Liver (tissue), 8 donors: ENCODE measurements at regions not wholly inside any gene's neighbourhood (a gene's known extent, or its start where the extent isn't known, plus 50 kb on each side); places are given as distances from the start of the nearest gene placed in this dataset.

Experiments used
- DNase-seq: peaks from one replicate; pipeline ENCODE4 v3.0.0-alpha.2; 2017; ENCODE audit warnings: low spot score
- H3K27ac ChIP-seq, 2 donors: one replicate each; pipeline ENCODE4 v1.7.0; 2013; ENCODE audit warnings: inconsistent platforms in 2 of 2, low read length in 2 of 2, control low read depth in 1 of 2, low read depth in 1 of 2, mild to moderate bottlenecking in 1 of 2
- H3K27me3 ChIP-seq, 4 donors: one replicate each; pipeline versions ENCODE4 v1.6.1 to v1.7.0; 2013; ENCODE audit warnings: low read length in 3 of 4, inconsistent platforms in 1 of 4, mild to moderate bottlenecking in 1 of 4, moderate library complexity in 1 of 4; ENCODE audit not compliant: control insufficient read depth in 4 of 4, insufficient read depth in 4 of 4
- H3K36me3 ChIP-seq, 4 donors: one replicate each; pipeline versions ENCODE4 v1.6.1 to v1.7.0; 2013; ENCODE audit warnings: low read length in 3 of 4, mild to moderate bottlenecking in 3 of 4, low read depth in 1 of 4, moderate library complexity in 1 of 4; ENCODE audit not compliant: control insufficient read depth in 4 of 4, insufficient read depth in 3 of 4
- H3K4me1 ChIP-seq, 4 donors: one replicate each; pipeline versions ENCODE4 v1.6.1 to v1.7.0; 2013; ENCODE audit warnings: low read length in 3 of 4, mild to moderate bottlenecking in 3 of 4, moderate library complexity in 1 of 4; ENCODE audit not compliant: control insufficient read depth in 4 of 4, insufficient read depth in 4 of 4
- H3K4me3 ChIP-seq, 3 donors: one replicate each; pipeline versions ENCODE4 v1.6.1 to v1.7.0; 2013; ENCODE audit warnings: low read length in 3 of 3, control low read depth in 1 of 3, low read depth in 1 of 3, mild to moderate bottlenecking in 1 of 3
- H3K9ac ChIP-seq, 2 donors: one replicate each; pipeline ENCODE4 v1.7.0; 2013; ENCODE audit warnings: low read length in 2 of 2, mild to moderate bottlenecking in 2 of 2, moderate library complexity in 2 of 2, control low read depth in 1 of 2, low read depth in 1 of 2
- H3K9me3 ChIP-seq, 4 donors: one replicate each; pipeline versions ENCODE4 v1.6.1 to v1.7.0; 2013; ENCODE audit warnings: low read length in 3 of 4; ENCODE audit not compliant: control insufficient read depth in 4 of 4
- ATF3 ChIP-seq: IDR thresholded peaks from 2 replicates; pipeline ENCODE4 v1.6.1; 2016; ENCODE audit warnings: antibody characterized with exemption
- EGR1 ChIP-seq, 2 donors: IDR thresholded peaks; 2 replicates each; pipeline ENCODE4 v1.6.1; 2016 to 2018; ENCODE audit warnings: antibody characterized with exemption in 2 of 2, low read depth in 2 of 2
- FOXA1 ChIP-seq: IDR thresholded peaks from 2 replicates; pipeline ENCODE4 v1.6.1; 2016; ENCODE audit warnings: antibody characterized with exemption
- FOXA2 ChIP-seq: IDR thresholded peaks from 2 replicates; pipeline ENCODE4 v1.6.1; 2016; ENCODE audit warnings: antibody characterized with exemption
- GABPA ChIP-seq, 2 donors: IDR thresholded peaks in 1 of 2; conservative IDR thresholded peaks in 1 of 2; 2 replicates each; pipeline ENCODE4 v1.6.1; 2016; ENCODE audit warnings: antibody characterized with exemption in 2 of 2, mild to moderate bottlenecking in 1 of 2, moderate library complexity in 1 of 2
- HNF4A ChIP-seq, 2 donors: conservative IDR thresholded peaks; 2 replicates each; pipeline ENCODE4 v1.6.1; 2016; ENCODE audit warnings: antibody characterized with exemption in 2 of 2, mild to moderate bottlenecking in 2 of 2
- HNF4G ChIP-seq: IDR thresholded peaks from 2 replicates; pipeline ENCODE4 v1.6.1; 2016; ENCODE audit warnings: antibody characterized with exemption
- JUND ChIP-seq, 2 donors: IDR thresholded peaks; 2 replicates each; pipeline ENCODE4 v1.6.1; 2016; ENCODE audit warnings: antibody characterized with exemption in 2 of 2
- NR2F2 ChIP-seq: IDR thresholded peaks from 2 replicates; pipeline ENCODE4 v1.6.1; 2016; ENCODE audit warnings: antibody characterized with exemption
- RAD21 ChIP-seq, 2 donors: IDR thresholded peaks; 2 replicates each; pipeline ENCODE4 v1.6.1; 2016; ENCODE audit warnings: antibody characterized with exemption in 2 of 2, mild to moderate bottlenecking in 2 of 2
- SP1 ChIP-seq: IDR thresholded peaks from 2 replicates; pipeline ENCODE4 v1.6.1; 2018; ENCODE audit warnings: antibody characterized with exemption, mild to moderate bottlenecking
- TAF1 ChIP-seq: conservative IDR thresholded peaks from 2 replicates; pipeline ENCODE4 v1.6.1; 2016; ENCODE audit warnings: antibody characterized with exemption, mild to moderate bottlenecking
- YY1 ChIP-seq: IDR thresholded peaks from 2 replicates; pipeline ENCODE4 v1.6.1; 2016; ENCODE audit warnings: antibody characterized with exemption, mild to moderate bottlenecking
- WGBS: extraction: QIAGEN DNeasy Blood & Tissue Kit; methylation state at CpG from one replicate; pipeline ENCODE4 v1.1.7; 2013; 5-methylcytosine and 5-hydroxymethylcytosine counted together
- TF ChIP-seq, protein P1 (sequence below): IDR thresholded peaks from 2 replicates; pipeline ENCODE4 v1.6.1; 2016; ENCODE audit warnings: antibody characterized with exemption
- TF ChIP-seq, protein P2 (sequence below): fragments of 150-350 bp; IDR thresholded peaks from 2 replicates; pipeline ENCODE4 v1.5.1; 2017; ENCODE audit warnings: improper control_type of control experiment, low read depth, low read length; ENCODE audit not compliant: missing input control
- TF ChIP-seq, protein P3 (sequence below): IDR thresholded peaks from 2 replicates; pipeline ENCODE4 v1.6.1; 2016; ENCODE audit warnings: antibody characterized with exemption
- donor health status: healthy.
- donor health status: healthy.
- donor health status: healthy.
- donor health status: healthy.
- donor health status: healthy.

GRCh38 chr6:68240726-68241125 is 394.4 kb upstream of the ADGRB3 start:
- Histone ChIP-seq H3K9ac (no peak overlapping the region), H3K36me3 (no peaks in the 10 kb centered on the region), H3K4me1 (peaks cover 0 to 1% (median 0%) of the 10 kb centered on the region in 4 donors), H3K27ac (no peak overlapping the region), H3K27me3 (no peaks in the 10 kb centered on the region), H3K4me3 (no peak overlapping the region), H3K9me3 (no peaks in the 10 kb centered on the region)
- no peak for DNase-seq
- TF ChIP-seq FOXA2 (no peak), NR2F2 (no peak), ATF3 (no peak), YY1 (no peak), JUND (IDR thresholded peaks at IDR 0.05) (no peak), HNF4A (conservative IDR thresholded peaks at IDR 0.05) (no peak), GABPA (IDR thresholded peaks at IDR 0.05 in 1 of 2, conservative IDR thresholded peaks at IDR 0.05 in 1 of 2) (no peak)
- TF ChIP-seq, protein P1, sequence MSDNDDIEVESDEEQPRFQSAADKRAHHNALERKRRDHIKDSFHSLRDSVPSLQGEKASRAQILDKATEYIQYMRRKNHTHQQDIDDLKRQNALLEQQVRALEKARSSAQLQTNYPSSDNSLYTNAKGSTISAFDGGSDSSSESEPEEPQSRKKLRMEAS, result no peak

GRCh38 chr6:68239034-68239433 is 396.0 kb upstream of the ADGRB3 start:
- Histone ChIP-seq H3K27me3 (no peaks in the 10 kb centered on the region), H3K36me3 (no peaks in the 10 kb centered on the region), H3K9me3 (no peaks in the 10 kb centered on the region), H3K4me1 (peaks cover 0 to 1% (median 0%) of the 10 kb centered on the region in 4 donors), H3K9ac (no peak overlapping the region), H3K4me3 (no peak overlapping the region), H3K27ac (no peak overlapping the region)
- WGBS, result 56% methylated on average over 2 of the region's 2 CpGs
- no peak for DNase-seq
- no peak for TF ChIP-seq GABPA (IDR thresholded peaks at IDR 0.05 in 1 of 2, conservative IDR thresholded peaks at IDR 0.05 in 1 of 2)
- TF ChIP-seq, protein P1, result no peak
- TF ChIP-seq FOXA1, result no peak
- TF ChIP-seq, protein P2, sequence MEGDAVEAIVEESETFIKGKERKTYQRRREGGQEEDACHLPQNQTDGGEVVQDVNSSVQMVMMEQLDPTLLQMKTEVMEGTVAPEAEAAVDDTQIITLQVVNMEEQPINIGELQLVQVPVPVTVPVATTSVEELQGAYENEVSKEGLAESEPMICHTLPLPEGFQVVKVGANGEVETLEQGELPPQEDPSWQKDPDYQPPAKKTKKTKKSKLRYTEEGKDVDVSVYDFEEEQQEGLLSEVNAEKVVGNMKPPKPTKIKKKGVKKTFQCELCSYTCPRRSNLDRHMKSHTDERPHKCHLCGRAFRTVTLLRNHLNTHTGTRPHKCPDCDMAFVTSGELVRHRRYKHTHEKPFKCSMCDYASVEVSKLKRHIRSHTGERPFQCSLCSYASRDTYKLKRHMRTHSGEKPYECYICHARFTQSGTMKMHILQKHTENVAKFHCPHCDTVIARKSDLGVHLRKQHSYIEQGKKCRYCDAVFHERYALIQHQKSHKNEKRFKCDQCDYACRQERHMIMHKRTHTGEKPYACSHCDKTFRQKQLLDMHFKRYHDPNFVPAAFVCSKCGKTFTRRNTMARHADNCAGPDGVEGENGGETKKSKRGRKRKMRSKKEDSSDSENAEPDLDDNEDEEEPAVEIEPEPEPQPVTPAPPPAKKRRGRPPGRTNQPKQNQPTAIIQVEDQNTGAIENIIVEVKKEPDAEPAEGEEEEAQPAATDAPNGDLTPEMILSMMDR, result no peak
- TF ChIP-seq, protein P3, sequence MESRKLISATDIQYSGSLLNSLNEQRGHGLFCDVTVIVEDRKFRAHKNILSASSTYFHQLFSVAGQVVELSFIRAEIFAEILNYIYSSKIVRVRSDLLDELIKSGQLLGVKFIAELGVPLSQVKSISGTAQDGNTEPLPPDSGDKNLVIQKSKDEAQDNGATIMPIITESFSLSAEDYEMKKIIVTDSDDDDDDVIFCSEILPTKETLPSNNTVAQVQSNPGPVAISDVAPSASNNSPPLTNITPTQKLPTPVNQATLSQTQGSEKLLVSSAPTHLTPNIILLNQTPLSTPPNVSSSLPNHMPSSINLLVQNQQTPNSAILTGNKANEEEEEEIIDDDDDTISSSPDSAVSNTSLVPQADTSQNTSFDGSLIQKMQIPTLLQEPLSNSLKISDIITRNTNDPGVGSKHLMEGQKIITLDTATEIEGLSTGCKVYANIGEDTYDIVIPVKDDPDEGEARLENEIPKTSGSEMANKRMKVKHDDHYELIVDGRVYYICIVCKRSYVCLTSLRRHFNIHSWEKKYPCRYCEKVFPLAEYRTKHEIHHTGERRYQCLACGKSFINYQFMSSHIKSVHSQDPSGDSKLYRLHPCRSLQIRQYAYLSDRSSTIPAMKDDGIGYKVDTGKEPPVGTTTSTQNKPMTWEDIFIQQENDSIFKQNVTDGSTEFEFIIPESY, result no peak
- TF ChIP-seq ATF3, result no peak
- no peak for TF ChIP-seq JUND (IDR thresholded peaks at IDR 0.05)
- no peak for TF ChIP-seq FOXA2
- no peak for TF ChIP-seq HNF4A (conservative IDR thresholded peaks at IDR 0.05)
- no peak for TF ChIP-seq EGR1 (IDR thresholded peaks at IDR 0.05; ENCODE audit: low read depth in 2 of 2)
- TF ChIP-seq RAD21 (IDR thresholded peaks at IDR 0.05), result no peak
- TF ChIP-seq HNF4G, result no peak
- no peak for TF ChIP-seq TAF1
- TF ChIP-seq YY1, result no peak
- no peak for TF ChIP-seq SP1
